Thyroid gland (tissue), 4 donors: ENCODE measurements at regions not wholly inside any gene's neighbourhood (a gene's known extent, or its start where the extent isn't known, plus 50 kb on each side); places are given as distances from the start of the nearest gene placed in this dataset.

ENCODE experiments used
- DNase-seq, 2 donors: peaks; one replicate each; pipeline ENCODE4 v3.0.0-alpha.2; 2019
- H3K27ac ChIP-seq, 3 donors: fragments of 200-600 bp; sonication (generic); 1 replicate in 2 of 3; 2 replicates in 1 of 3; pipeline ENCODE4 v1.5.1; 2016 to 2019; ENCODE audit warnings: mild to moderate bottlenecking in 1 of 3, moderate library complexity in 1 of 3
- H3K27me3 ChIP-seq: fragments of 200-600 bp; sonication (generic); one replicate; pipeline ENCODE4 v1.5.1; 2019
- H3K36me3 ChIP-seq, 2 donors: fragments of 200-600 bp; sonication (generic); one replicate each; pipeline ENCODE4 v1.5.1; 2016 to 2019
- H3K4me1 ChIP-seq, 2 donors: fragments of 200-600 bp; sonication (generic); one replicate each; pipeline ENCODE4 v1.5.1; 2017 to 2019
- H3K4me3 ChIP-seq, 3 donors: fragments of 200-600 bp; sonication (generic); replicated peaks in 1 of 3; 1 replicate in 2 of 3; 2 replicates in 1 of 3; pipeline ENCODE4 v1.5.1; 2016; ENCODE audit warnings: mild to moderate bottlenecking in 1 of 3
- H3K9me3 ChIP-seq: fragments of 200-600 bp; sonication (generic); one replicate; pipeline ENCODE4 v1.5.1; 2017
- CTCF ChIP-seq, 6 experiments: fragments of 200-600 bp in 3 of 6; fragments of 450-650 bp in 3 of 6; sonication (generic) in 3 of 6; IDR thresholded peaks; one replicate each; pipeline ENCODE4 v1.5.1; 2016 to 2019; ENCODE audit warnings: antibody characterized with exemption in 6 of 6, mild to moderate bottlenecking in 2 of 6, inconsistent platforms in 1 of 6, moderate library complexity in 1 of 6
- POLR2A ChIP-seq, 2 donors: fragments of 450-650 bp; IDR thresholded peaks; one replicate each; pipeline ENCODE4 v1.6.1; 2017; ENCODE audit warnings: antibody characterized with exemption in 2 of 2, mild to moderate bottlenecking in 2 of 2, moderate library complexity in 1 of 2
- WGBS, 2 donors: methylation state at CpG; one replicate each; pipeline ENCODE4 v1.1.5; 2017; 5-methylcytosine and 5-hydroxymethylcytosine counted together
- intact Hi-C: fragments of 100-400 bp; cut with DNase I; formaldehyde crosslinking; loops from one replicate; pipeline ENCODE4 v1.15.1; 2023

- no peaks in the 10 kb centered on the region for H3K9me3 ChIP-seq
- H3K27me3 ChIP-seq, result no peaks in the 10 kb centered on the region
- no peak overlapping the region for H3K27ac ChIP-seq
Measured at GRCh38 chr4:110851989-110852388, 229.1 kb upstream of the PITX2 start.

GRCh38 chr4:110852793-110853192 is 229.9 kb upstream of the PITX2 start:
- Histone ChIP-seq H3K27me3 (no peaks in the 10 kb centered on the region), H3K9me3 (no peaks in the 10 kb centered on the region), H3K4me1 (no peaks in the 10 kb centered on the region), H3K36me3 (no peaks in the 10 kb centered on the region), H3K4me3 (no peak overlapping the region), H3K27ac (no peak overlapping the region)
- 93 to 95% methylated on average over 3 of the region's 3 CpGs for WGBS, 2 donors
- no peak for DNase-seq
- TF ChIP-seq CTCF (IDR thresholded peaks at IDR 0.05), result no peak
- no peak for TF ChIP-seq POLR2A (IDR thresholded peaks at IDR 0.05)
- intact Hi-C loops, result no loop called here

More at GRCh38 chr4:110851989-110852388, 229.1 kb upstream of the PITX2 start:
- no peak for DNase-seq
- TF ChIP-seq CTCF (IDR thresholded peaks at IDR 0.05) (no peak), POLR2A (IDR thresholded peaks at IDR 0.05) (no peak)
- Histone ChIP-seq H3K36me3 (no peaks in the 10 kb centered on the region), H3K4me3 (no peak overlapping the region), H3K4me1 (no peaks in the 10 kb centered on the region)
- intact Hi-C loops, result no loop called here
- 91 to 95% methylated on average over 2 of the region's 2 CpGs for WGBS, 2 donors

- Histone ChIP-seq H3K27me3 (no peaks in the 10 kb centered on the region), H3K36me3 (no peaks in the 10 kb centered on the region), H3K9me3 (no peaks in the 10 kb centered on the region), H3K27ac (no peak overlapping the region), H3K4me1 (no peaks in the 10 kb centered on the region), H3K4me3 (no peak overlapping the region)
- no peak for DNase-seq
- intact Hi-C loops, result no loop called here
- WGBS, 2 donors, result 85 to 91% methylated on average over 5 of the region's 5 CpGs
- TF ChIP-seq POLR2A (IDR thresholded peaks at IDR 0.05) (no peak), CTCF (IDR thresholded peaks at IDR 0.05) (no peak)
Measured at GRCh38 chr4:110853242-110853641, 230.4 kb upstream of the PITX2 start.

GRCh38 chr4:110854021-110854678 is 231.3 kb upstream of the PITX2 start:
- TF ChIP-seq CTCF (IDR thresholded peaks at IDR 0.05), result no peak
- WGBS, 2 donors, result 64 to 66% methylated on average over 6 of the region's 6 CpGs
- Histone ChIP-seq H3K36me3 (no peaks in the 10 kb centered on the region), H3K4me3 (no peak overlapping the region), H3K9me3 (no peaks in the 10 kb centered on the region), H3K4me1 (no peaks in the 10 kb centered on the region), H3K27ac (no peak overlapping the region), H3K27me3 (no peaks in the 10 kb centered on the region)
- intact Hi-C loops, result no loop called here
- DNase-seq, result no peak

- Histone ChIP-seq H3K27me3 (no peaks in the 10 kb centered on the region), H3K4me1 (no peaks in the 10 kb centered on the region), H3K36me3 (no peaks in the 10 kb centered on the region), H3K27ac (no peak overlapping the region), H3K4me3 (no peak overlapping the region), H3K9me3 (no peaks in the 10 kb centered on the region)
- no peak for DNase-seq
- intact Hi-C loops, result no loop called here
- 76 to 78% methylated on average over 6 of the region's 6 CpGs for WGBS, 2 donors
- no peak for TF ChIP-seq CTCF (IDR thresholded peaks at IDR 0.05)
- TF ChIP-seq POLR2A (IDR thresholded peaks at IDR 0.05), result no peak
Measured at GRCh38 chr4:110860125-110860524, 237.2 kb upstream of the PITX2 start.
